ENCODE measurements at regions not wholly inside any gene's neighbourhood (a gene's known extent, or its start where the extent isn't known, plus 50 kb on each side); places are given as distances from the start of the nearest gene placed in this dataset.

DNA sequence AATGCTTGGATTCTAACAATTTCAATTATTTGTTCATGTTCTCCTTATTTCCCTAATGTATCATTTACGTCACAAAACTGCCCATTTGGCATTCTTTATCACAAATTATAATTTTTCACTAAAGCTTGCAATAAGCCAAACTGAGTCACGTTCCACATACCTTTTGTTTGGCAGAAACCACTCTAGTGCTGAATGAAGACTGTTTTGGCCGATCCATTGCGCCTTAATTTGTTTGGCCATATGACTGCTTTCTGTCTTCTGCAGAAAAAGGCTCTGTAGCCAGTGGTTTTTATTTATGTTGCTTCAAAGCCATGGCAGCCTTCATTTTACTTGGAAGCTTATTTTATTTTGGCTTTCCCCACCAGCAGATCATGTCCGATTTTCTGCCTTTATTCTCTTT, 184.4 kb upstream of the HAND2 start:
- TF ChIP-seq, protein P1, sequence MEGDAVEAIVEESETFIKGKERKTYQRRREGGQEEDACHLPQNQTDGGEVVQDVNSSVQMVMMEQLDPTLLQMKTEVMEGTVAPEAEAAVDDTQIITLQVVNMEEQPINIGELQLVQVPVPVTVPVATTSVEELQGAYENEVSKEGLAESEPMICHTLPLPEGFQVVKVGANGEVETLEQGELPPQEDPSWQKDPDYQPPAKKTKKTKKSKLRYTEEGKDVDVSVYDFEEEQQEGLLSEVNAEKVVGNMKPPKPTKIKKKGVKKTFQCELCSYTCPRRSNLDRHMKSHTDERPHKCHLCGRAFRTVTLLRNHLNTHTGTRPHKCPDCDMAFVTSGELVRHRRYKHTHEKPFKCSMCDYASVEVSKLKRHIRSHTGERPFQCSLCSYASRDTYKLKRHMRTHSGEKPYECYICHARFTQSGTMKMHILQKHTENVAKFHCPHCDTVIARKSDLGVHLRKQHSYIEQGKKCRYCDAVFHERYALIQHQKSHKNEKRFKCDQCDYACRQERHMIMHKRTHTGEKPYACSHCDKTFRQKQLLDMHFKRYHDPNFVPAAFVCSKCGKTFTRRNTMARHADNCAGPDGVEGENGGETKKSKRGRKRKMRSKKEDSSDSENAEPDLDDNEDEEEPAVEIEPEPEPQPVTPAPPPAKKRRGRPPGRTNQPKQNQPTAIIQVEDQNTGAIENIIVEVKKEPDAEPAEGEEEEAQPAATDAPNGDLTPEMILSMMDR (IDR thresholded peaks at IDR 0.05 in 4 of 5, conservative IDR thresholded peaks at IDR 0.05 in 1 of 5): no peak
- no peak for TF ChIP-seq POLR2A (IDR thresholded peaks at IDR 0.05)
